K562 (cell line): ENCODE measurements at regions not wholly inside any gene's neighbourhood (a gene's known extent, or its start where the extent isn't known, plus 50 kb on each side); places are given as distances from the start of the nearest gene placed in this dataset.

Experiments used
- ETS1 ChIP-seq: conservative IDR thresholded peaks from 2 replicates; pipeline ENCODE4 v1.6.1; 2011; ENCODE audit warnings: low read depth, mild to moderate bottlenecking, low read length; ENCODE audit not compliant: control insufficient read depth
- EZH2 ChIP-seq: IDR thresholded peaks from 2 replicates; pipeline ENCODE4 v1.6.1; 2012; ENCODE audit warnings: low read depth, mild to moderate bottlenecking, inconsistent platforms, low read length, borderline replicate concordance
- HMBOX1 ChIP-seq: sonication (generic); IDR thresholded peaks from 2 replicates; pipeline ENCODE4 v1.6.1; 2016
- NCOR1 ChIP-seq: fragments of 450-650 bp; IDR thresholded peaks from 2 replicates; pipeline ENCODE4 v1.6.1; 2016; ENCODE audit warnings: mild to moderate bottlenecking, moderate library complexity
- RAD21 ChIP-seq, 2 experiments: fragments of 250-450 bp in 1 of 2; fragments of 450-650 bp in 1 of 2; sonication (Bioruptor Pico) in 1 of 2; formaldehyde crosslinking in 1 of 2; IDR thresholded peaks in 1 of 2; conservative IDR thresholded peaks in 1 of 2; 2 replicates each; pipeline versions ENCODE4 v1.4.0 to v1.8.0; 2020 to 2022; ENCODE audit warnings: mild to moderate bottlenecking in 2 of 2, moderate library complexity in 1 of 2
- ZNF764 ChIP-seq: fragments of 250-450 bp; sonication (Bioruptor Pico); IDR thresholded peaks from 2 replicates; pipeline ENCODE4 v1.4.0; 2020; ENCODE audit warnings: low read depth, mild to moderate bottlenecking, moderate library complexity

GRCh38 chr4:14299166-14299565 is 671.6 kb upstream of the BOD1L1 start:
- TF ChIP-seq ETS1: no peak
- no peak for TF ChIP-seq HMBOX1
- no peak for TF ChIP-seq NCOR1
- no peak for TF ChIP-seq RAD21 (CRISPR knock-in tag; conservative IDR thresholded peaks at IDR 0.05 in 1 of 2, IDR thresholded peaks at IDR 0.05 in 1 of 2)
- TF ChIP-seq EZH2: no peak
- TF ChIP-seq ZNF764 (CRISPR knock-in tag): no peak
